BLaER1 treated with 17β-estradiol and CSF1 and Interleukin-3, amounts not matched to agents 10 nM and 100 nM (cell line): ENCODE measurements at regions not wholly inside any gene's neighbourhood (a gene's known extent, or its start where the extent isn't known, plus 50 kb on each side); places are given as distances from the start of the nearest gene placed in this dataset.

ENCODE experiments used
- H3K27ac ChIP-seq, 11 experiments: shearing (Covaris generic); formaldehyde crosslinking; 2 replicates each; pipeline ENCODE4 v1.8.1; 2022
- H3K27me3 ChIP-seq, 11 experiments: shearing (Covaris generic); formaldehyde crosslinking; 2 replicates each; pipeline ENCODE4 v1.8.1; 2022
- H3K36me3 ChIP-seq, 11 experiments: shearing (Covaris generic); formaldehyde crosslinking; 2 replicates each; pipeline ENCODE4 v1.8.1; 2022
- H3K4me1 ChIP-seq, 10 experiments: shearing (Covaris generic); formaldehyde crosslinking; 2 replicates each; pipeline ENCODE4 v1.8.1; 2022
- H3K4me2 ChIP-seq, 11 experiments: shearing (Covaris generic); formaldehyde crosslinking; 2 replicates each; pipeline ENCODE4 v1.8.1; 2022
- H3K4me3 ChIP-seq, 10 experiments: shearing (Covaris generic); formaldehyde crosslinking; 2 replicates each; pipeline ENCODE4 v1.8.1; 2022
- H3K9ac ChIP-seq, 11 experiments: shearing (Covaris generic); formaldehyde crosslinking; 2 replicates each; pipeline ENCODE4 v1.8.1; 2022
- H3K9me3 ChIP-seq, 11 experiments: shearing (Covaris generic); formaldehyde crosslinking; replicated peaks in 1 of 11; 2 replicates each; pipeline ENCODE4 v1.8.1; 2022
- H4K20me1 ChIP-seq, 11 experiments: shearing (Covaris generic); formaldehyde crosslinking; 2 replicates each; pipeline ENCODE4 v1.8.1; 2022
- Cebpa-rat ChIP-seq, 11 experiments: shearing (Covaris generic); IDR thresholded peaks; 2 replicates each; pipeline ENCODE4 v1.8.1; 2022

- Histone ChIP-seq H3K27ac (no peak overlapping the region), H3K9me3 (no peaks in the 10 kb centered on the region), H3K36me3 (no peaks in the 10 kb centered on the region), H4K20me1 (no peaks in the 10 kb centered on the region), H3K4me3 (no peak overlapping the region), H3K27me3 (no peaks in the 10 kb centered on the region), H3K4me2 (peak overlapping the region in 8 of 11 experiments; percentile 1 to 60 (median 34); a peak in 12 of 22 replicates), H3K4me1 (peaks cover 0 to 65% (median 38%) of the 10 kb centered on the region in 10 experiments; a peak in 14 of 20 replicates), H3K9ac (no peak overlapping the region)
- no peak for TF ChIP-seq Cebpa-rat (IDR thresholded peaks at IDR 0.05)
These were observed 115.0 kb downstream of the GGTLC2 start for GRCh38 chr22:22759371-22759770.

- no peaks in the 10 kb centered on the region for H4K20me1 ChIP-seq
- H3K4me2 ChIP-seq = peak overlapping the region in 7 of 11 experiments; percentile 1 to 60 (median 37); a peak in 11 of 22 replicates
- H3K27me3 ChIP-seq = no peaks in the 10 kb centered on the region
- no peak overlapping the region for H3K9ac ChIP-seq
- TF ChIP-seq Cebpa-rat (IDR thresholded peaks at IDR 0.05) = no peak
- H3K27ac ChIP-seq = no peak overlapping the region
- H3K36me3 ChIP-seq = no peaks in the 10 kb centered on the region
- H3K9me3 ChIP-seq = no peaks in the 10 kb centered on the region
- no peak overlapping the region for H3K4me3 ChIP-seq
- peaks cover 0 to 71% (median 45%) of the 10 kb centered on the region in 10 experiments; a peak in 15 of 20 replicates for H3K4me1 ChIP-seq
These were observed 115.6 kb downstream of the GGTLC2 start for GRCh38 chr22:22759889-22760546.

- peaks cover 0 to 75% (median 52%) of the 10 kb centered on the region in 10 experiments; a peak in 15 of 20 replicates for H3K4me1 ChIP-seq
- no peaks in the 10 kb centered on the region for H4K20me1 ChIP-seq
- TF ChIP-seq Cebpa-rat (IDR thresholded peaks at IDR 0.05) = no peak
- no peaks in the 10 kb centered on the region for H3K9me3 ChIP-seq
- no peaks in the 10 kb centered on the region for H3K36me3 ChIP-seq
- H3K4me3 ChIP-seq = no peak overlapping the region
- H3K27ac ChIP-seq = no peak overlapping the region
- no peaks in the 10 kb centered on the region for H3K27me3 ChIP-seq
- no peak overlapping the region for H3K9ac ChIP-seq
- no peak overlapping the region for H3K4me2 ChIP-seq
These were observed 117.2 kb downstream of the GGTLC2 start for GRCh38 chr22:22761606-22761962.

- TF ChIP-seq Cebpa-rat (IDR thresholded peaks at IDR 0.05) = no peak
- peaks cover 0 to 81% (median 51%) of the 10 kb centered on the region in 10 experiments; a peak in 15 of 20 replicates for H3K4me1 ChIP-seq
- no peaks in the 10 kb centered on the region for H3K27me3 ChIP-seq
- peak overlapping the region in 6 of 11 experiments; percentile 11 to 40 (median 32); a peak in 6 of 22 replicates for H3K4me2 ChIP-seq
- no peak overlapping the region for H3K9ac ChIP-seq
- H3K9me3 ChIP-seq = no peaks in the 10 kb centered on the region
- H3K4me3 ChIP-seq = no peak overlapping the region
- no peaks in the 10 kb centered on the region for H4K20me1 ChIP-seq
- no peaks in the 10 kb centered on the region for H3K36me3 ChIP-seq
- H3K27ac ChIP-seq = no peak overlapping the region
These were observed 117.8 kb downstream of the GGTLC2 start for GRCh38 chr22:22761963-22762772.

- H3K27ac ChIP-seq = no peak overlapping the region
- no peaks in the 10 kb centered on the region for H3K27me3 ChIP-seq
- H3K4me3 ChIP-seq = no peak overlapping the region
- no peak overlapping the region for H3K9ac ChIP-seq
- TF ChIP-seq Cebpa-rat (IDR thresholded peaks at IDR 0.05) = no peak
- no peaks in the 10 kb centered on the region for H4K20me1 ChIP-seq
- H3K9me3 ChIP-seq = no peaks in the 10 kb centered on the region
- peak overlapping the region in 4 of 11 experiments; percentile 19 to 40 (median 34); a peak in 5 of 22 replicates for H3K4me2 ChIP-seq
- H3K36me3 ChIP-seq = no peaks in the 10 kb centered on the region
- H3K4me1 ChIP-seq = peaks cover 0 to 76% (median 46%) of the 10 kb centered on the region in 10 experiments; a peak in 15 of 20 replicates
These were observed 119.1 kb downstream of the GGTLC2 start for GRCh38 chr22:22763512-22763911.

GRCh38 chr22:22764085-22764484 is 119.7 kb downstream of the GGTLC2 start:
- Histone ChIP-seq H3K9me3 (no peaks in the 10 kb centered on the region), H3K27ac (no peak overlapping the region), H3K27me3 (no peaks in the 10 kb centered on the region), H4K20me1 (no peaks in the 10 kb centered on the region), H3K36me3 (no peaks in the 10 kb centered on the region), H3K4me2 (peak overlapping the region in 5 of 11 experiments; percentile 53 to 73 (median 67); a peak in 8 of 22 replicates), H3K9ac (no peak overlapping the region), H3K4me3 (no peak overlapping the region), H3K4me1 (peaks cover 0 to 70% (median 40%) of the 10 kb centered on the region in 10 experiments; a peak in 15 of 20 replicates)
- TF ChIP-seq Cebpa-rat (IDR thresholded peaks at IDR 0.05) = no peak

GRCh38 chr22:22767876-22768602 is 119.6 kb upstream of the IGLL5 start:
- H4K20me1 ChIP-seq = no peaks in the 10 kb centered on the region
- no peak overlapping the region for H3K27ac ChIP-seq
- no peaks in the 10 kb centered on the region for H3K36me3 ChIP-seq
- no peak for TF ChIP-seq Cebpa-rat (IDR thresholded peaks at IDR 0.05)
- no peak overlapping the region for H3K9ac ChIP-seq
- peaks cover 0 to 74% (median 48%) of the 10 kb centered on the region in 10 experiments; a peak in 17 of 20 replicates for H3K4me1 ChIP-seq
- H3K4me3 ChIP-seq = no peak overlapping the region
- H3K9me3 ChIP-seq = no peaks in the 10 kb centered on the region
- no peaks in the 10 kb centered on the region for H3K27me3 ChIP-seq
- H3K4me2 ChIP-seq = no peak overlapping the region

GRCh38 chr22:22768885-22769284 is 118.7 kb upstream of the IGLL5 start:
- Histone ChIP-seq H3K27ac (no peak overlapping the region), H3K4me3 (no peak overlapping the region), H3K9me3 (no peaks in the 10 kb centered on the region), H3K4me1 (peaks cover 2 to 76% (median 54%) of the 10 kb centered on the region in 10 experiments), H3K27me3 (no peaks in the 10 kb centered on the region), H3K9ac (no peak overlapping the region), H4K20me1 (no peaks in the 10 kb centered on the region), H3K36me3 (no peaks in the 10 kb centered on the region), H3K4me2 (no peak overlapping the region)
- no peak for TF ChIP-seq Cebpa-rat (IDR thresholded peaks at IDR 0.05)
